LNCaP clone FGC (cell line): ENCODE measurements at regions not wholly inside any gene's neighbourhood (a gene's known extent, or its start where the extent isn't known, plus 50 kb on each side); places are given as distances from the start of the nearest gene placed in this dataset.

Experiments used
- DNase-seq: peaks from one replicate; pipeline ENCODE4 v3.0.0-alpha.2; 2011; ENCODE audit warnings: low read depth
- H3K4me3 ChIP-seq: 2 replicates; pipeline ENCODE4 v1.5.1; 2011; ENCODE audit warnings: mild to moderate bottlenecking, low read depth, low read length, control low read depth
- CTCF ChIP-seq: IDR thresholded peaks from 2 replicates; pipeline ENCODE4 v1.5.1; 2012; ENCODE audit warnings: mild to moderate bottlenecking; ENCODE audit not compliant: control insufficient read depth, insufficient read depth; ENCODE audit errors: extremely low read depth

- TF ChIP-seq CTCF = no peak
- no peak for DNase-seq
- no peak overlapping the region for H3K4me3 ChIP-seq
Observed at GRCh38 chr11:11047851-11048610, 190.2 kb upstream of the ZBED5 start.

DNA sequence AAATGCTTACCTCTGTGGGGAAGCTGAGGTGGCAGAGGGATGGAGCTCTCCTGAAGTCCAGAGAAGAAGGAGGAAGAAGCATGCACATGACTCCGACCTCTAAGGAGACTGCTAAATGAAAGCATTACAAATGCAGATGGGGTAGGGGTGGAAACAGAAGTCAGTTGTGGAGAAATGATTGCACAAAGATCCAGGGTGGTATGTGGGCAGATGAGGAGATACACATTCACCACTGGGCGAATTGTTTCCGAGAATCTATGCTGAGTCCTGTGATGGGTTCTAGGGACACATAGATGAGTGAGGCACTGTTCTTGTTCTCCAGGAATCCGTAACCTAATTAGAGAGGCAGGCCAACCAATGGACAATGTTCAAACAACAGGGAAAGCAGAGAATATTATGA is 188.9 kb upstream of the ZBED5 start:
- TF ChIP-seq CTCF = no peak
- no peak for DNase-seq
- H3K4me3 ChIP-seq = no peak overlapping the region

DNA sequence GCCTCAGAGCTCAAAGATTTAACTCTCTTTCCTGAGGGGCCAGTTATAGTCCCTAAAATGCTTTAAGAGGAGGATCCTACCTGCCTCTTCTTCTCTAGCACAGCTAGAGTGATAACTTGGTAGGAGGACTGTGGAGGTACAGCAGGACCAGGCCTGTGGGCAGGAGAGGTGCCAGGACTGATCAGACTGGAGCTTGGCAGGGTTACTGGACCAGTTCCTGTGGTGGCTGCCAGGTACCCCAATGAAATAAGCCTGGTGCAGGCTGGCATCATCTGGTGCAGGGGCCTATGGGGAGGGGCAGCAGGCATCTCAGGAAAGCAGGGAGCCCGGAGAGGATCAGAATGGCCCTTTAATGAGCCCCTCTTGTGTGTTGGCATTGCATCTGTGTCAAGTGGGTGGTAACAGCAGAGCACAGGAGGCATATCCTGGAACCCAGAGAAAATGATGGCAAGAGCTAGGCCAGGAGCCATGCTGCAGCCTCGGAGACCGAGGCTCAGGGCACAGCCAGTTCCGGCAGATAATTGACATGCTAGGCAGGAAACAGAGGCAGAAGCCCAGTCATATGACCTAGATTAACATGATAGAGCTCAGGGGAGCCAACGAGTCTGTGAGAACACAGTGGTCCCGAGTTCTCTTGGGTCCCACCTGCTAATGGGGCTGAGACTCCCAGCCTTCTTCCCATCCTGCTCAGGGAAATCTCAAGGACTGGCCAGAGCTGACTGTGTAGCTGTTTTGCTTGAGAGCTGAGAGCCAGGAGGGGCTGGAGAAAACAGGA is 187.5 kb upstream of the ZBED5 start:
- H3K4me3 ChIP-seq = no peak overlapping the region
- no peak for DNase-seq
- no peak for TF ChIP-seq CTCF

DNA sequence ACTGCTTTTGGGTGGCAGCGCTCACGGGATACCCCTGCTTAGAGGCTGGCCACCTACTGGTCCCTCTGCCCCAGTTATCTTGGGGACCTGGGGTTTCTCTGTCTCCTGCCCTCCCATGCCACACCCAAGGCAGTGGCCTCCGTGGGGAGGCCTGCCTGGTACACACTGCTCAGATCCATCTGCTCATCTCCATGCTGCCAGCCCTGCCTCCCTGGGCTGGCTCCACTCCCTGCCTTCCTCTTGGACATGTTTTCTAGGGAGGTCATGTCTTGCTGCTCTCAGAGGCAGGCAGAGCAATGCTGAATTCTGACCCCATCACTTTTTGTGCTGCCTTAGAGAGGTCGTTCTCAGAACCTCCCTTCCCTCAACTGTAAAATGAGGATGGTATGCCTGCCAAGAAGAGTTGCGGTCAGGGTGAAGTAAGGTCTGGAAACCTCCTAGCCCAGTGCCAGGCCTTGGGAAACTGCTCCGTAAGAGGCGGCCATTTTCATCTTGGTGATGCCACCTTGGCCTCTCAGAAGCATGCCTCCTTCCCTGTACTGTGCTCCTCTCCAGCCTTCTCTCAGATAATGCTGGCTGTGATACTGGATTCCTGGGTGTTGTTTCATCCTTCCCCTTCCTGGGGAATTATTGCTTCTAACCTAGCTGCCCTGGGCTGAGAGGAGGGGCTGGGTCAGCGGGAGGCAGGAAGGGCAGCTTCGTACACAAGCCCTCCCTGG is 186.4 kb upstream of the ZBED5 start:
- no peak overlapping the region for H3K4me3 ChIP-seq
- no peak for DNase-seq
- TF ChIP-seq CTCF = no peak

DNA sequence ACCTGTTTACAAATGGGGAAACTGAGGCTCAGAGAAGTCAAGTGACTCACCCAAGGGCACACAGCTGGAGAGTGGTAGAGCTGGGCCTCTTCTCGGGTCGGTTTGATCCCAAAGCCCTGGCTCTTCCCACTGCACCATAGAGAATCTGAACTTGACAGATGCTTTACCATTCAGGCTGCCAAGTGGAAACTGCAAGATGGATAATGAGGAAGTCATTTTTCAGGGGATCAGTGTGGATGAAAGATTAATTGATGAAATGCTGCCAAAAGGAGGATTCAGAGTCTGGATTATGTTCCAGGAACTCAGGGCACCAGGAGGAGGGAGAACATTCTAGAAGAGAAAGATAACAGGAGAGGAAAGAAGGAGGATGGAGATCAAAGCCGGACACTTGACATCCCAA is 185.9 kb upstream of the ZBED5 start:
- no peak overlapping the region for H3K4me3 ChIP-seq
- DNase-seq = no peak
- TF ChIP-seq CTCF = no peak

GRCh38 chr11:11039208-11039965 is 181.5 kb upstream of the ZBED5 start:
- H3K4me3 ChIP-seq = no peak overlapping the region
- DNase-seq = no peak
- no peak for TF ChIP-seq CTCF
